SW 1271 (cell line): ENCODE measurements at regions not wholly inside any gene's neighbourhood (a gene's known extent, or its start where the extent isn't known, plus 50 kb on each side); places are given as distances from the start of the nearest gene placed in this dataset.

ENCODE experiments used
- DNase-seq, 2 experiments: peaks; one replicate each; lab custom pipeline; 2025; lab: John Stamatoyannopoulos, UW

DNA sequence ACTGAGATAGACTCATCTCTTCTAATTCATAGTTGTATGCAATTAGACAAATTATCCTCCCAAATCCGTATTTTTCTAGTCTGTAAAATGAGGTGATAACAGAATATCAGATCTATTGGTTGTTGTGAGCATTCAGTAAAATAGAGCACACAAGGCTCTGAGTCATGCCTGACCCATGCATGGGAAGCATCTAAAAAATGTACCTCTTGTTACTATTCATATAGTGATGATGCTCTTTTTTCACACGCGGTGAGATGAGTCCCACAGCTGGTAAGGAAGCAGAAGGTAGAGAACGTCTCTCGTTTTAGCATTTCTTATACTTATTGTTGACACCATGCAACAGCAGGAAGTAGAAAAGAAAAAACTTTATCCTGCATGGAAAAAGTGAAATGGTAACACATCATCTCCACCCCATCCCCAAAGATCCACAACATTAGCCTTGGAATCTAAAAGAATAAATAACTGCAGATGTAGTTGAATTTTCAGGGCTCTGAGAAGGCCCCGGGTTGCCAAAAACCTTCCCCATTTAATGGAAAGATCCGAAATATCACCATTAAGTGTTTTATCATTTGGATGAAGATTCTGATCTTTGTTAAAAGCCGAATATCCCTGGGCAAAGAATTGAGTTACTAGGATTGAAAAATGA is 215.6 kb downstream of the TMEM114 start:
- DNase-seq = peak in 1 of 2 experiments; percentile 6

DNA sequence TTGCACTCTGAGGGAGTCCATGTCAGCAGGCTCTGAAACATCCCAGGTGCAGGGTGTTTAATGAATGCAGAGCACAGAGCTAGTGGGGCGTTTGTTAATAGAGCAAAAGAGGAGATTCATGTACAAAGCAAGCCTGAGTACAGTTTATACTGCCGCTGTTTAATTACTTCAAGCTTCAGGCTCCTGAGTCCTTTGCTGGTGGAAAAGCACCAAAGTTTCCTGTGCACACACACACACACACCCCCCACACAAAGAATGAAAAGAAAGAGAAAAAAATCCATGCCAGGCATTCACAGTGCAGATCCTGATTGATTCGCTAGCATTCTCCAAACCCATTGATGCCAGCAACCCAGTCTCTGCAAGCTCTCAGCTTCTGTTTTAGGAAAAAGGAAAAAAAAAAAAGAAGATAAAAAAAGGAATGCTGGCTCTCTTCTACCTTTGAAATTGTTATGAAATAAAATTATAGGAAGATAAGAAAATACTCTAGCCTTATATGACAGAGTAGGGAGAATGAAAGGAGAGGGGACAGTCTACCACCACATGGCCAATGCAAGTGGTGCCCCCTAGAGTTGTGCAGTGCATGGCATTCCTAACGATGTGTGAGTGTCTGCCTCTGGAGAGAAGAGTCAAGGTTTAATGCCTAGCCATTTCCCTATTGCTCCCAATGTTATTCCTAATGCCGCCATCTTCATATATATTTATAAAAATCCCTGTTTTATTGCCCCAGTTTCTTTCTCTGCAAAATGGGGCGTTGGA is 216.5 kb downstream of the TMEM114 start:
- DNase-seq = no peak

DNA sequence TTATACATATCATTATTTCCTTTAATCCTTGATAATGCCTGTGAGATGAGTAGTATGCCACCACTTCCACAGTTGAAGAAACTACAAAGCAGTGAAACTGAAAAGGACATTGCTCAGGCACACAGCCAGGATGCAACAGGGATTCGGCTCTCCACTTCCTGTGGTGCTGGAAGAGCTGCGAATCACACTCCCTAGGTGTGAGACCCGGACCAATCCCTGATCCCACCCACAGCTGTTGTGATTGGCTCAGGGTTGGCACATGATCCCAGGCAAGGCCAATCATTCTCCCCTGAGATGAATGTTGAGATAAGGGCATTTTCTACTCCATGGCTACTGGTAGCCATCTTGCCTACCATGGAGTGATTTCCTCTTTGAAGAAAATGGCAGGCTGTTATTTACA is 218.2 kb downstream of the TMEM114 start:
- no peak for DNase-seq

DNA sequence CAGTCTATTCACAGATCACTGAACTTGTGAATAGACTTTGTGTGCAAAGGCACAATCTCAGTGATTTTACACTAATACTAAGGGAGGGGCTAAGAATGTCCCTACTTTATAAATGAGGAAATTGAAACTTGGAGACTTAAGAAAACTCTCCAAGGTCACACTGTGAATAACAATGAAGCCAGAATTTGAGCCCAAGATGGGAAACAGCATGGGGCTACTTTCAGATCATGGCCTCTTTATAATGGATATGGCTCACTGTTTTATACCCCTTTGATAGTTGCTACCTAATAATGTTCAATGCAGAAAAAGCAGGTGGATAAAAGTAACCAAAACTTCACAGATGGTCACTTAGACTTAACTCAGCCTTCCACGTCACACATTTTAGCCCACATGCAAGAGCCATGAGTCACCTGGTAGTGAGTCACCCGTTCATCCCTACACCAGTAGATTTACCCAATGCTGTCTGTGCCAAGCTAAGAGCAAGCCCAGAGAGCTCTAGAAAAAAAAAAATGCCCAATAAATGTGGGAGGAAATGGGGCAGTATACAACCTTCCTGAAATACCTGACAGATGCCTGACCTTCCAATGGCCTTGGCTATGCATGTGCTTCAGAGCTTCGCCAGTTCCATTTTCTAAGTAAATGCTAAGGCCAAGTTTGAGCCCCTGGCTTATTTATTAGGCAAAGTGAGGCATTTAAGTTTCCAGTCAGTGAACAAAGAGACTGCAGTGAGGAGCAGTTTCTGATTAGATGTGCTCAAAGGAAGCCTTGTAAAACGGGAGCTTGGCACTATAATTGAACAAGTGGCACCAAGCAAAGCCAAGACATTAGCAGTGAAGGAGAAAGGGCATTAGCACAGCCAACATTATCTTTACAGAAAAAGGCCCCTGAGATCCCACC is 219.7 kb downstream of the TMEM114 start:
- peak; percentile 48 to 82 for DNase-seq

DNA sequence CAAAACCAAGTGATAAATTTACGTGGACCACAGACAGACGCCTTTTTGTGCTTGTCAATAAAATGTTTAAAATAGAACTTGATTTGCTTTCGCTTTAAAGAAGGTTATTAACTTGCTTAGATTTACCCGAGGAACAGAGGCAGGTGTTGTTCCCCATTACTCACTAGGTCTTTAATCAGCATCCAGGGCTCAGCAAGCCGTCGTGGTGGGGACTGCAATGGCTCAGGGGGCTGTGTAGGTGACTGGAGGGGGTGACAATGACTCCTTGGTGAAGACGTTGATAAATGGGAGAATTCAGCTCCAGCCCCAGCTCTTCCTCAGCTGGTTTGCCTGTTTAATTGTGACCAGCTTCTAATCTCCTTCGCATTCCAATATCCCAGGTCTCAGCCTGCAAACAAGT is 231.4 kb downstream of the TMEM114 start:
- DNase-seq = no peak

DNA sequence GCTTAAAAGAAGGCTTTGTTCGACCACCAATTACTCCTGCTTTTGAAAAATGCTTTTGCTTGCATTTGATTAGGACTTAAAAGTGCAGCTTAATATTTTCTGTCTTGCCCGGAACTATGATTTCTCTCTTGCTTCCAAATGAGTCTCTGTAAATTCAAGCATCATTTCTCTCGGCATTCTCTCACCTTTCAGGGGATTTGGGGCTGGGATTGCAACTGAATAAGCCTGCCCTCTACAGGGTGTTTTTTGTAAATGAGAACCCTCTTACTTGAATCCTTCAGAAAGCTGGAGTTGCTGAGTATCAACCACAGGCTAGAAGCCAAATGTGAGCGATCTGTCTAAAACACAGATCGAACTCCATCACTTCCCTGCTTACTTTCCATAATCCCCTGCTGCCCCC is 234.6 kb downstream of the TMEM114 start:
- DNase-seq = no peak

DNA sequence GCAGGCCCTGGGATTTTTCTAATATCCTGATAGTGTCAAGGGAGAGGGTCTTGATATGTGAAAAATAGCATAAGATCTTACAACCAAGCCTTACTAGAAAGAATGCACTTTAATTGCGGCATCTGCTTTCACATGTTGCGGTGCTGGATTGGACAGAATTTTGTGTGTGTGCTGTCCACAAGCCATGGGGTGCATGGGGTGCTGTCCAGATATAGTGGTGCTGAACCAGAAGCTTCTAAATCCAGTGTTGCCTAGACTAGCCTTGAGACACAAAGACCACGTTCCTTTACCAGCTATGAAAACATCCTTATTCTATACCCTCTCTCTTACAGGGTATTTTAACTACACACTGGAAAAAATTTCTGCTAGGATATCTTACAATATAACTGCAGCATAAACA is 244.0 kb downstream of the TMEM114 start:
- no peak for DNase-seq

DNA sequence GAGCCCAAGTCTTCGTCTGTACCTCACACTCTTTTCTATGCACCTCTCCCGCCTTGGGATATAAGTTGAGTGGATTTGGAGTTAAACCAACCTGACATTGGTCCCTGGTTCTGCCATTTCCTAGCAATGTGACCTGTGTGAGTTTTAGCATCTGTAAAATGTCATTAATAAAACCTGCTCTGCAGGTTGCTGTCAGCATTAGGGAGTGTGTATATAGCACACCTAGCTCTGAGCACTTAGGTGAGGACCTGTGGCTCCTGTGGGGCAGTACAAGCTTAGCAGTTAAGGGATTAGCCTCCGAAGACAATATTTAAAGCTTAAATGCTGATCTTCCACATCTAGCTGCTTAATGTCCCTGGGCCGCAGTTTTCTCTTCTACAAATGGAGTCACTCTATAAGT is 248.0 kb downstream of the TMEM114 start:
- no peak for DNase-seq

DNA sequence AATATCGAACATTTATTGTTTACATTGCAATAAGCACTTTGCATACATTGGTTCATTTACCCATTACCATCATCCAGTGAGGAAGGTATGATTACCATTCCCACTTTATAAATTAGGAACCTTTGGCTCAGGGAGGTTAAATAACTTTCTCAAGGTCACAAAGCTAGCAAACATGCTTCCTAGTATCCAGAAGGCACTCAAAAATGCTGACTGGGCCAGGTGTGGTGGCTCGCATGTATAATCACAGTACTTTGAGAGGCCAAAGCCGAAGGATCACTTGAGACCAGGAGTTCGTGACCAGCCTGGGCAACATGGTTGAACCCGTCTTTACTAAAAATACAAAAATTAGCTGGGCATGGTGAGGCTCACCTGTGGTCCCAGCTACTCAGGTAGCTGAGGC is 259.6 kb downstream of the TMEM114 start:
- no peak for DNase-seq

DNA sequence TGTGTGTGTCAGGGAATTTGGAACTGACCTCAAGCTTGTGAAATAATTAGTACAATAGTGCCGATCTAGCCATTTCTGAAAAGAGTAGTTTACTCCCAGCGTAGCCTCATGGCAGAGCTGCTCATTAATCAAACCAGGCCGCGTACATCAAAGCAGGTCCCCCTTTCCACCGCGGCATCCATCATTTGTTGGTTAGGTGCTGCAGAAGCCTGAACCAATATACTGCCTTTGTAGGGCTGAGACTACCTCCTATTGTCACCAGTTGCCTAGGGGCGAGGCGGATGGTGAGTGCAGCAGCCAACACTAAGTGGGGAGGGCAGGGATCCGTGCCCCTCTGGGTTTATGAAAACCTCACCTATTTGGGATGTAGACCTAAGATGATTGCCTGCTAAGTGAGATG is 264.1 kb downstream of the TMEM114 start:
- no peak for DNase-seq

DNA sequence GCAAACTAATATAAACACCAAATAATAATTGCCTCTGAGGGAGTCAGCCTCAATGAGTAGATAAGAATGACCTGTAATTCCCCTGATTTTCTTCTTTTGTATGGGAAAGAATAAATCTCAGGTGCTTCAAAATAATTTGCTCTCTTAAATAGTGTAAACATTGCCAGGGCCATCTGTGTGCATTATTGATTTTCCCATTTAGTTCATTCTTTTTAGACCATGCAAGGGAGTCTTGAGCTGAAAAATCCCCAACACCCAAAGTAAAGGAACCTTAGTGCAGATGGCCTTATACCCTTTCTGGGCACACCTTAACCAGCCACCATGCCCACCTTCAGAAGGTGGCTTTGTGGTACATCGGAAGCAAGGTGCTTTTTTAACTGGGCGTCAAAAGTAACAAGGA is 267.2 kb downstream of the TMEM114 start:
- no peak for DNase-seq

DNA sequence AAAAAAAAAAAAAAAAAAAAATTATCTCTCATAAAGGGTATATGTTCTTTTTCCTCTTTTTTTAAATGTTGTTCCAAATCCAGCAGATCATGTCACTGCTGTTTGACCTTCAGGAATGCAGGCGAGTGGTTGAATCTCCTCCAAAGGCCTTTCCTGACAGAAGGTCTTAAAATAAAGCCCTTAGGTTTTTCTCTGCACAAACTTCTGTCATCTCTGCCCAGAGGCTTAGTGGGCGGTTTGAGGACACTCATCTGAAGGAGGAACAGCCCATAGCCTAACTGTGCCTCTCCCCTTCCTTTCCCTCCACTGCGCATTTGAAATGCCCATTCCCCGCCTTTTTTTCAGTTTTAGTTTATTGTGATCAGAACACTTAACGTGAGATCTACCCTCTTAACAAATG is 270.2 kb downstream of the TMEM114 start:
- DNase-seq = no peak

DNA sequence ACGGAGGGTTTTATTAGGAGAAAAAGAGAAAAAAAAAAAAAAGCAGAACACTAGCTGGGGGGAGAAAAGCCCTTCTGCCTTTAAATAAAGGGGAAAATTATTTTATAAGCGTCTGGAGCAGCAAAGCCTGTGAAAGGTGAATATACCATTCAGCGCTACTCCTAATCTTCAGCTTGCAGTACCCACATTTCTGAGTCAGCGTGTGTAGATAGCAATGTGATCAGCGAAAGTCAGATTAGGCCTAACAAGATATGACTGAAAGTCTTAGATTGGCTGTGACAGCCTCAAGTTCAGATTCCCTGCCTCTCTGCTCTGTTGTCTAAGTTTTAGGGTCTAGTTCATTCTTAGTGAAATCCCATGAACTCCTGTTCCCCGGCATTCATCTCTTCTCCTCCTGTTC is 279.5 kb downstream of the TMEM114 start:
- DNase-seq = no peak

DNA sequence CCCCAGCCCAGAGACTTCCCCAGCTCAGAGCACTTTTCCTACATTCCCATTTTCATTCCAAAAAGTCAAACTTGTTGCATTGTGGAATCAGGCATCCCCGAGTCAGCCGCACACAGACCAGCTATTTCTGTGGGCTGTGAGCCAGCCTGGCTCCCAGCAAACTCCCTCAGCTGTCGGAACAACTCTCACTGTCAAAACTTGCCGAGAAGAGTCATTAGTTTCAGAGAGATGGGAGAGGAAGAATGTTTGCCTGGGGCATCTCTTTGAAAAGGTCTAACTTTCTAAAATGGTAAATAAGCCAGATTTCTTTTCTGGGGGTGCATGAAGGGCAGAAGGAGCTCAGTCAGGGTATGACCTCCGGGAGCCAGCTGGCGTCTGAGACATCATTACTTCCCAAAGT is 280.0 kb downstream of the TMEM114 start:
- no peak for DNase-seq

DNA sequence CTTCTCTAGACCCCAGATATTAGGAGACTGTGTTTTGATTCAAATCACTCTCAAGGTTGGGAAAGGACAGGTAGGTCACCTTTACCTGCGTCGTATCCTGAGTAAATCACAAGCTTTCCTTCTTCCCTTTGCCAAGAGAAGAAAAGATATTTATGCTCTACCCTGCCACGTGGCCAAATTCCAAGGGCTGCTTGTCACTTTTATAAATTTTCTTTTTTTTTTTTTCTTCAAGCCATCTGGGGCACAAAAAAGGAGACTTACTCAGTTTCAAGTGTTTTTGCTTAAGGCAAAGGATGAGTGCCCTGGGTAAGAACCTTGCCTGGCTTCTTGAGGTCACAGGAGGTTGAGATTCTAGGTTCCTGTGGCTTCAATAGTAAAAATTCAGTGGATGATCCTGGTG is 285.1 kb downstream of the TMEM114 start:
- DNase-seq = no peak

DNA sequence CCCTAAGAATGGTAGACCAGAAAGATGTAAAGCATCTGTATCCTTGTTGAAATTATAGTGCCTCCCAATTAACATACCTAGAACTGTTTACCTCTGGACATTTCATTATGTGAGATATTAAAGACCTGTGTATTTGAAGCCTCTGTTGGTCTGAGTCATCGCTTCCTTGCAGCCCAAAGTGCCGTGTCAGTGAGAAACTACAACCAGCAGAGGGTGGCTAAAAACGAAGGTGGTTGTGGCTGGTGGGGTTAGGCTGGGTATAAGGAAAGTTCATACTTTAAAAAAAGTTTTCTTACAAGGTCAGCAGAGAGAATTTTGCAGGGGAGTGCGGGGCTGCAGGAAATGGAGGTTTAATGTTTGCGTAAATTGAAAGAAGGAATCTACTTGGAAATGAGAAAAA is 290.7 kb downstream of the TMEM114 start:
- no peak for DNase-seq

DNA sequence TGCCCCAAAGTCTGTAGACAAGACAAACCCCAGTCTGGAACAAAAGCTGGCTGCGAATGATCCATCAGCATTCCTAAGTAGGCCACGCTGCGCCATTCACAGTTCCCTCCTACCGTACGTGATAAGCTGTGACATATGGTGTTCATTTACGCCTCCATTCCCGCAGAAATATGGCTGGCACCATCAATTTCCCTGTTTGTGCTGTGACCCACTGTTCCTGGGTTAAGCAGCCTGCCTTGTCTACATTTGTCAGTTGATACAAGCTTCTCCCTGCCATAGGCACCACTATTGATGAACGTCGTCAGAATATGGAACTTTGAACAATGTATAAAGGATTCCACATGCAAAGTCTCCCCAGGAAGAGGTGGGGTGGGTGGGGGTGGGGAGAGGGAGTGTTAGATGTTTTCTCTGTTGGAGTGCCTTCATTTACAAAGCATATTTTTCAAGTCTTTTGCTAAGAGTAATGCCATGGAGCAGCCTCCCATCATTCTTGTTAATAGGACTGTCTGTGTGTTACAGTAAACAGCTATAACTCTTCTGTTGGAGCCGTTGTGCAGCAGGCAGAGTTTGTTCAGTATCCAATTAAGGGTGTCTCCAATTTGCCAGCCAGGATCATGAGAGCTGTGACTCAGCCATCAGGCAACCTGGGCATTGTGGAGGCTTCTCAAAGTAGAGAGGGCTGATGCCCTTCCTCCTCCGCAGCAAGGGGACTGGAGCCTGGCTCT is 294.6 kb downstream of the TMEM114 start:
- DNase-seq = no peak

DNA sequence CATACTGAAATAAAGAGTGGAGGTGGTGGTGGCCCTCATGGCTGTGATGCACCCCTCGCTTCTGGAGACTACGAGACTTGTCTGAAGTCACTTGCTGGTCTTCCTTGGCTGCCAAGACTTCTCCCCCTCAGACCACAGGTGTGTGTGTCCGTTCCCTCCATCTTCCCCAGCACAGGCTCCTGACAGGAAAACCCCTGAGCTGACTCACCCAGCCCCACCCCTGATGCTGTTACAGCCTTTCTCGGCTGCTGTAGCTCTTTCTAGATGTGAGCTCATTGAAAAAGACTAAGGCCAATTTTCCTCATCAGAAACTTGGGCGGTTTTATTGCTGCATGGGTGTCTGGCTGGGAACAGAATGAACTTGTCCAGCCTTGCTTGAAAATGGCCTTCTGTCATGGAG is 296.9 kb downstream of the TMEM114 start:
- DNase-seq = no peak

DNA sequence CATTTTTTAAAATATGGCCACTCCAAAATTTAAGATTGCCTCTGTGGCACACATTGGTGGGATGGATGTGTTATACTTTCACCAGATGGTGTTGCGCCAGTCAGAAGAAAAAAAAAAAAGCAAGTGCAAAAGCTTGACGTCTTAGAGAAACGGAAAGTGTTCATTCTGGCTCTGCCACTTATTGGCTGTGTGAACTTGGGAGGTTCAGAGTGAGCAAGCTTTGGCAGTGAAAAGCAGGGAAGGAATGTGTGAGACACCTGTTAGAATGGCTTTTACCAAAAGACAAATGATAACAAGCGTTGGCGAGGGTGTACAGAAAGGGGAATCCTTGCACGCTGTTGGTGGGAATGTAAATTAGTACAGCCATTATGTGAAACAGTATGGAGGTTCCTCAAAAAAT is 298.0 kb downstream of the TMEM114 start:
- DNase-seq = no peak

DNA sequence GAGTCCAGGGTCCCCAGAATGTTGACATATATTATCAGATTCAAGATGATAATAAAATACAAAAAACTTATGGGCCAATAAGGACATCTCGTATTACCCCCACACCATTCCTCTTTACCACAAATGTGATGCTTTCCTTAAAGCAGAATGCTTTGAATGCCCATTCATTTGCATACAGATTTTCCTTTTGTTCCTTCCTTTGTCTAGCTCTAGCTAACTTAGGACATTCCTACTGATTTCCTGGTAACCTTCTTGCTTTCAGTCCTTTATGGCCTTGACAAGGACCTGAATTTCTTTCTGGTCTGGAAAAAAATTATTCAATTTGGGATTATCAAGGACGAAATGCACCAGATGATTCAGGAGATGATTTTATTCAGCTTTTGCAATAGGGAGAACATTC is 304.0 kb downstream of the TMEM114 start:
- DNase-seq = no peak

DNA sequence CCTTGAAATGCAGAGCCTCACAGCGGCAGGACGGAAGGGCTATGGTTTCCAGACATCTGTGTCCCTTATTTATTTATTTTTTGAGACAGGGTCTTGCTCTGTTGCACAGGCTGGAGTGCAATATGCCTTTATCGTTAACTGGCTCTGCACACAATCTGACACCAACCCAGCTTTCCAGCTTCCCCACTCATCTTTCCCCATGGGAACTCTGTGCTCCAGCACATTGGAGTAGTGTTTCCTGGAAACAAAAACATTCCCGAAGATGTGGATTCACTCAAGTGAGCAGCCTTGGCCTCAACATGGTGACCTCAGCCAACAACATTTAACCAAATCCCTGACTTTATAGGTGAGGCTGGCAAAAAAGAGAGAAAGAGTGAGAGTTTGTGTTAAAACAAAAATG is 307.1 kb downstream of the TMEM114 start:
- no peak for DNase-seq

DNA sequence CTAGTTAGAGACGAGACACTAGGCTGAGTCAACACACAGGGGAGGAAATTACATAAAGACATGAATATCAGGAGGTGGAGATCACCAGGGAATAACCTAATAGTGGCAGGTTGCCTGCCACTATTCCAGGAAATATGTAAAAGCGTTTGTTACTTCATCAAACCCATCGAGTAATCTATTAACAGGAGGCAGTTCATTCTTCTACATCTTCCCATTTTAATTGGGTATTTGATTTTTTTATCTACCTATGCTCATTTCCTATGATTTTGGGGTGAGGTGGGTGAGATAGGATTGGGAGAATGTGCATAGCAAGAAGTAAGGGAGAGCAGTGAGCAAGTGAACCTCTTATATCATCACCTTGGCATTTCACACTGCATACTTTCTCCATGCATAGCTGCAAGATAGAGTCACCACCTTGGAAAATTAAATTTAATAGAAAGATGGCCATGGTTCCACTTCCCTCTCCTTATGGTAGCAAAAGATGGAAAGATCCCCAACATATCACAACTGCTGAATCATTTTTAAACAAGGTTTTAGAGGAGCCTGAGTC is 312.2 kb downstream of the TMEM114 start:
- no peak for DNase-seq
